ENCODE measurements at regions not wholly inside any gene's neighbourhood (a gene's known extent, or its start where the extent isn't known, plus 50 kb on each side); places are given as distances from the start of the nearest gene placed in this dataset.

- Histone ChIP-seq H3T11ph (ENCODE audit: low read length) (no peak overlapping the region), H3K18ac (ENCODE audit: insufficient read length, low read depth, low read length) (no peak overlapping the region), H4K91ac (ENCODE audit: insufficient read length, low read depth, low read length) (no peak overlapping the region), H3K79me1 (ENCODE audit: insufficient read depth, low read depth, low read length, poor library complexity, severe bottlenecking) (no peaks in the 10 kb centered on the region), H3K79me2 (ENCODE audit: insufficient read depth, low read length) (no peaks in the 10 kb centered on the region), H3K27ac (ENCODE audit: insufficient read length, low read depth, low read length) (no peak overlapping the region), H3K4ac (ENCODE audit: low read depth, low read length) (no peak overlapping the region), H3K9me3 (ENCODE audit: control insufficient read depth, low read depth, low read length) (no peaks in the 10 kb centered on the region), H2BK12ac (ENCODE audit: insufficient read length, low read depth, low read length) (no peak overlapping the region), H2BK15ac (ENCODE audit: low read depth, low read length) (no peak overlapping the region), H4K5ac (ENCODE audit: insufficient read length, low read depth, low read length) (no peak overlapping the region), H2BK120ac (ENCODE audit: low read depth, low read length, poor library complexity, severe bottlenecking) (no peak overlapping the region), H2BK5ac (ENCODE audit: insufficient read length, low read length) (no peak overlapping the region), H4K8ac (replicated peaks; ENCODE audit: insufficient read length, low read depth, low read length) (no peak overlapping the region), H2BK20ac (ENCODE audit: low read depth, low read length, poor library complexity, severe bottlenecking) (no peak overlapping the region), H3K14ac (ENCODE audit: insufficient read depth, low read length) (no peak overlapping the region), H2AFZ (ENCODE audit: low read length) (no peak overlapping the region), H3K4me2 (ENCODE audit: insufficient read depth, insufficient read length, low read length) (no peak overlapping the region), H3K27me3 (ENCODE audit: insufficient read depth, low read length) (no peaks in the 10 kb centered on the region), H3K4me1 (ENCODE audit: insufficient read depth, low read length) (peaks cover 12% of the 10 kb centered on the region; the same call in 1 of the 2 replicates), H3K9ac (ENCODE audit: extremely low read depth, insufficient read length, low read length) (no peak overlapping the region), H4K20me1 (ENCODE audit: control insufficient read depth, insufficient read depth, insufficient read length) (no peaks in the 10 kb centered on the region), H3K23me2 (ENCODE audit: insufficient read length, low read depth, low read length, poor library complexity, severe bottlenecking) (no peaks in the 10 kb centered on the region), H3K56ac (ENCODE audit: insufficient read length, low read depth, low read length) (no peak overlapping the region), H2AK5ac (ENCODE audit: insufficient read length, low read length) (no peak overlapping the region), H3K23ac (ENCODE audit: insufficient read length, low read depth, low read length) (no peak overlapping the region)
- H3K36me3 Mint-ChIP-seq (ENCODE audit: insufficient read depth in 1 of 3, low read depth in 3 of 3): peaks cover 2 to 25% (median 3%) of the 10 kb centered on the region in 3 experiments; a peak in 4 of 7 replicates
- peaks cover 40 to 44% of the 10 kb centered on the region in 2 experiments for H3K4me1 Mint-ChIP-seq
- no peak overlapping the region for H3K4me3 Mint-ChIP-seq
- no peak for DNase-seq
- H3K27me3 Mint-ChIP-seq (ENCODE audit: low read depth): no peaks in the 10 kb centered on the region
- H3K9me3 Mint-ChIP-seq: peaks cover 4 to 8% of the 10 kb centered on the region in 2 experiments; a peak in 2 of 5 replicates
- no peak for TF ChIP-seq CTCF (conservative IDR thresholded peaks at IDR 0.05)
- H3K27ac Mint-ChIP-seq: no peak overlapping the region
These were observed 273.0 kb upstream of the CTNND2 start for GRCh38 chr5:12177225-12177624.
